ENCODE measurements at regions not wholly inside any gene's neighbourhood (a gene's known extent, or its start where the extent isn't known, plus 50 kb on each side); places are given as distances from the start of the nearest gene placed in this dataset.

DNA sequence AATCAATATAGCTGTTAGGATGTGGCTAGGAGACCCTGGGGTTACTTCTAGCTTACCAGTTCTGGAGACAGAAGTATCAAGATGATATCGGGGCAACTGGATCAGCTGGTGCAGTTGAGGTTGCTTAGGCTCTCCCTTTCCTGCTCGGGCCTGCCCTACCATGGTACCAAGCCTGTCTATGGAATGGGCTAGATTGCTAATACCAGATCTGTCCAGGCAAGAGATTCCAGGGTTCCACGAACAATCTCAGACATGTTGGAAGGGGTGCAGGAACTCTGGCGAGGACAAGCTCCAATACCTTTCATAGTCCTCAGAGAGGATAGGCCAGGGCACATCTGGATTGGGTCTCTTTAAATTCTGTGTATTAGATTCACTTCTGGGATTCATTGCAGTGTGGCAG, 53.8 kb downstream of the ADM start:
- no peak for DNase-seq

DNA sequence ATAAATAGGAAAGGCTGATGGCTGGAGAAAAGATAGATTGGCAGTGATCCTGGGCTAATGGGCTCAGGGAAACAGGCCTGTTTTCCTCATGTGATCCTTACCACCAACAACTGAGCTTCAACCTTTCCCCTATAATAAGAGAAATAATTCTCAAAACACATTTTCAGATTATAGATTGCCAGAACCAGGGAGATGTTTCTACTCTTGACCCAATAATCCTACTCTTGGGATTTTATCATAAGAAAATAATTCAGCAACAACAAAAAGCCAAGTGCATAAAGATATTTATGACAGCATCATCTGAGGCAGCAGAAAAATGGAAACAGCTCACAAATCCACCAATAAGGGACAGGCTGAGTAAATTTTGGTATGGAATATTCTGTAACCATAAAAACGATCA, 54.3 kb downstream of the ADM start:
- no peak for DNase-seq

- no peak for DNase-seq
Observed at GRCh38 chr11:10360835-10361234, 56.0 kb downstream of the ADM start.

DNA sequence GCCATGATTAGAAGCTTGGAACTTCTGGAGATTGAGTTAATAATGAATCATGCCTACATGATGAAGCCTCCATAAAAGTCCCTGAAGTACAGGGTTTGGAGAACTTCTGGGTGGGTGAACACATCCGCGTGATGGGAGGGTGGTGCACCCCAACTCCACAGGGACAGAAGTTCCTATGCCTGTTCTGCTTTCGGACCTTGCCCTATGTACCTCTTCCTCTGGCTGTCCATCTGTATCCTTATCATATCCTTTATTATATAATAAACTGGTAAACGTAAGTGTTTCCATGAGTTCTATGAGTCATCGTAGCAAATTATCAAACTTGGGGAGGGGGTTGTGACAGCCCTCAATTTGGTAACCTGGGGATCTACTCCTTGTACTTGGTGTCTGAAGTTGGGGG, 60.2 kb downstream of the ADM start:
- DNase-seq = no peak

DNA sequence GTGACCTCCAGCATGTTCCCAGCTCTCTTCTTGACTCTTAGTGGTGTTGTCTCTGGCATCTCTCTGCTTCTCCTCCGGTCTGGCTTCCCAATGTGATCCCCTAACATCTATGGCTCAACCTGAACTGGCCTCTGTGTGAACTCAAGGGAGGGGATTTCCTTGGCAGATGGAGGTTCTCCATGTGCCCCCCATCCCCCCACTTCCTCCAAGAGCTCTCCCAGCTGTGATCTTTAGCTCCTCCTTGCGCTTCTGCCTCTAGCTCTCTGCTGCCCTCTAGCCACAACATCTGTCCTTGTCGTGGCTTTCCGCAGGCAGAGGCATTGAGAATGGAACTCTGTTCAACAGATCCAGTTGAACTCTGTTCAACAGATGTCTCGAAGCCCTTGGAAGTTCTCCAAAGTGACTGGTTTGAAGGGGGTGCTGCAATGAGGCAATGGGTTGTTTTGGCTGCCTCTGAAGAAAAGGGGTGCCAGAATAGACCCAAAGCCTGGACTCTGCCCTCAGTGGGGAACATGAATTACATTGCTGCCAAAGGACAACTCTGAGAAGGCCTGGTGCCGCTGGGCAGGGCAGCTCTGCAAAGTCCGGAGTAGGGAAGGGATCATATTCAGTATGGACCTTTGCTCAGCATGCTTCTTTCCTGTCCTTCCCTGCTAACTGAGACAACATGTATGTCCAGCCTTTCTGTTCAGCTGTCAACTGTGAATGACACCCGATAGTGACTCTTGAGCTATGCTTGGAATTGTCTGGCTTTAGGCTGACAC, 61.9 kb downstream of the ADM start:
- DNase-seq = peak; percentile 38

GRCh38 chr11:10371926-10372641, 67.2 kb downstream of the ADM start:
- no peak for DNase-seq

- DNase-seq = no peak
Observed at GRCh38 chr11:10373340-10373739, 68.5 kb downstream of the ADM start.

DNA sequence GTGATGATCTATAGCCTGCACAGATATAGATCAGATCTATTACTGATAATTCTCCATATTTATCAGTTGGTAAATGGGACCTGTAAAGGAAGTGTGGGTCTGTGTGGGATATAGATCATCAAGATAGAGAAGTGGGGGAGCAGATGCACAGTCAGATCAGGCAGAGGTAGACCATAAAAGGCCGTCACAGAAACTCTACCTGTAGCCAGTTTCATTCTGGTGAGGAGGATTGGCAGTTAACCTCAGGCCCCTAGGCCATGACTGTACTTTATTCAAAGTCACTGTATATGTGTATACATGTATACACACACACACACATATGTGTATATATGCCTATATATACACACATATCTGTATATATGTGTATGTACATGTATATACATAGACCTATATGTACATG, 69.1 kb downstream of the ADM start:
- DNase-seq = no peak

- DNase-seq = no peak
Observed at GRCh38 chr11:10374386-10374785, 69.5 kb downstream of the ADM start.

- no peak for DNase-seq
Observed at GRCh38 chr11:10375280-10375971, 70.6 kb downstream of the ADM start.

DNA sequence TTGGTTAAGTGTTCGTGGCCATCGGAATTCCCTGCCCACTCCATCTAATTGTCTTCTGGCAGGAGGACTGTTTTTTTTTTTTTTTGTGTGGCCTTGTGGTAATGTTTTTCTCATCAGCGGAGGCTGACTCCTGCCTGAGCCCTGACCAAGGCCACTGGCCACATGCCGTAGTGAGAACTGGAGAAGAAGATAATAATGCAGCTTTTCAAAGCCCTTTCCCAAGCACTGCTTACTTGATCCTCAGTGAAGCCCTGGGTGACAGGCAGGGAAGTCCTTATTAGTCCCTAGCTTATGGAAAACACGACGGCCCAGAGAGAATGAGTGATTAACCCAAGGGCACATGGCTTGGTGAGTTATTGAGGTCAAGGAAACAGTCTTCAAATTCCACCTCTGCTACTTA, 71.2 kb downstream of the ADM start:
- no peak for DNase-seq

- no peak for DNase-seq
Observed at GRCh38 chr11:10377183-10377582, 72.3 kb downstream of the ADM start.

GRCh38 chr11:10378362-10378761, 73.5 kb downstream of the ADM start:
- no peak for DNase-seq

GRCh38 chr11:10379022-10379421, 74.1 kb downstream of the ADM start:
- no peak for DNase-seq

GRCh38 chr11:10379426-10379825, 74.6 kb downstream of the ADM start:
- DNase-seq = no peak

GRCh38 chr11:10379871-10380568, 75.0 kb upstream of the AMPD3 start:
- no peak for DNase-seq

DNA sequence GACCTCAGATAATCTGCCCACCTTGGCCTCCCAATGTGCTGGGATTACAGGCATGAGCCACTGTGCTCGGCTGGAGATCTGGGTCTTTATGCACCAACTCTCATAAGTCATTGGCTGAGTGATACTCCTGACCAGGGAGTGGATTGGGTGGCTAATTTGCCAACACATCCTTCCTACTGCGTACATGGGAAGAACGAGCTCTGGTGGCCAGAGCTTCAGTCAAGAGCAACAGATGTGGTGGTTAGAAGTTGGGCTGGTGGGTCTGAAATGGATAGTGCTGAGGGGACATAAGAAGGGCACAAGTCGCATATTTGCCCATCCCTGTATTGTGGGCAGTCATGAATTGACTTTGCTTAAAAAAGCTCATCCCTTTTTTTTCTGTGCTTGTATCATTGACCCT, 74.1 kb upstream of the AMPD3 start:
- no peak for DNase-seq

GRCh38 chr11:10381736-10382135, 73.3 kb upstream of the AMPD3 start:
- no peak for DNase-seq

DNA sequence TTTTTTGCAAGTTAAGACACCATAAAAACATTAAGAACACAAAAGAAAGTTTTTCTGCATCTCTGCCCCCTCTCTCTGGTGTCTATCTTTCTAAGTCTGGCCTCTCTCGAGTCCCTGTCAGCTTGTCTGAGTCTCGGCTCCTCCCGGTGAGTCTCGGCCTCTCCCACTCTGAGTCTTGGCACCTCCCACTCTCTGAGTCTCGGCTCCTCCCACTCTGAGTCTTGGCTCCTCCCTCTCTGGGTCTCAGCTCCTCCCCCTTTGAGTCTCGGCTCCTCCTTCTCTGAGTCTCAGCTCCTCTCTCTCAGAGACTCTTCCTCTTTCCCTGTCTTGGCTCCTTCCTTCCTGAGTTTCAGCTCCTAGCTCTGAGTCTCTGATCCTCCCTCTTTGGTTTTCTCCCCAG, 72.5 kb upstream of the AMPD3 start:
- DNase-seq = no peak

DNA sequence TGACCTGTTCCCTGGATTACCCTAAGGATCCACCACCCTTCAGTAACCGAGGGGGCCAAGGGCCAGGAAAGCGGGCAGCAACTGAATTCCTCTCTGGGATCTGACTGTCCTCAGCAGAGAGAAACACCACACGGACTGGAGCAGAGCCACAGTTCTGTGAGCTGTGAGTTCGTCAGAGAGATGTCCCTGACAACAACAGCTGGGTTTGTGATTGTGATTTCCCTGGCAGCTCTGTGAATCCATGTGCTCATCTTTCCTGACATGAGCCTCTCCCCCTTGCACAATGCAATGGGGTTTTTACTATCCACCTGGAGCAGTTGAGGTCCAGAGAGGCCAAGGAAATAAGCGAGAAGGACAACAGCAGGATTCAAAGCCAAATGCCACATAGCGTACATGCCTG, 69.4 kb upstream of the AMPD3 start:
- DNase-seq = no peak

DNA sequence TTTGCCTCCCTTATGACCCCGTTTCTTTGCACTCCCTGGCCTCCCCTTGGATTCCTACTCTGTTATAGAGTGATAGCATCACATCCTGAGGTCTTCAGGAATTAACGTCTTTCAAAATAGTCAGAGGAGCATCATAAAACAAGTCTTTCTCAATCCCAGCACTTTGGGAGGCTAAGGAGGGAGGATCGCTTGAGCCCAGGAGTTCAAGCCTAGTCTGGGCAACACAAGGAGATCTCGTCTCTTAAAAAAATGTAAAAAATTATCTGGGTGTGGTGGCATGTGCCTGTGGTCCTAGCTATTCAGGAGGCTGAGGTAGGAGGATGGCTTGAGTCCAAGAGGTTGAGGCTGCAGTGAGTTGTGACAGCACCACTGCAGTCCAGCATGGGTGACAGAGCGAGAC, 68.7 kb upstream of the AMPD3 start:
- no peak for DNase-seq

DNA sequence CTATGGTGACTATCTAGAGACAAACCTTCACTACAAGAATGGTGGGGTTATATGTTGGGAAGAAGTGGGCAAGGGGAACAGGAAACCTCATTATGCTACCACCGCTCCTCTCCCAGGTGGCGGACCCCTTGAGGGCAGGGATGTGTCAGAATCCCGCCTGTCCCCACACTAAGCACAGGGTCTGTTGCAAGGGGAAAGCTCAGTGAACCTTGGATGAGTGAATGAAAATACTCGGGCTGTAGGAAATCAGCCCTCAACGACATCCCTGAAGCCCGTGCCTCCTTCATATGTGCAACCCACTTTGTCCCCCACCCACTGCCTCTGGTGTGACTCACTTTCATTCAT, 68.2 kb upstream of the AMPD3 start:
- no peak for DNase-seq

DNA sequence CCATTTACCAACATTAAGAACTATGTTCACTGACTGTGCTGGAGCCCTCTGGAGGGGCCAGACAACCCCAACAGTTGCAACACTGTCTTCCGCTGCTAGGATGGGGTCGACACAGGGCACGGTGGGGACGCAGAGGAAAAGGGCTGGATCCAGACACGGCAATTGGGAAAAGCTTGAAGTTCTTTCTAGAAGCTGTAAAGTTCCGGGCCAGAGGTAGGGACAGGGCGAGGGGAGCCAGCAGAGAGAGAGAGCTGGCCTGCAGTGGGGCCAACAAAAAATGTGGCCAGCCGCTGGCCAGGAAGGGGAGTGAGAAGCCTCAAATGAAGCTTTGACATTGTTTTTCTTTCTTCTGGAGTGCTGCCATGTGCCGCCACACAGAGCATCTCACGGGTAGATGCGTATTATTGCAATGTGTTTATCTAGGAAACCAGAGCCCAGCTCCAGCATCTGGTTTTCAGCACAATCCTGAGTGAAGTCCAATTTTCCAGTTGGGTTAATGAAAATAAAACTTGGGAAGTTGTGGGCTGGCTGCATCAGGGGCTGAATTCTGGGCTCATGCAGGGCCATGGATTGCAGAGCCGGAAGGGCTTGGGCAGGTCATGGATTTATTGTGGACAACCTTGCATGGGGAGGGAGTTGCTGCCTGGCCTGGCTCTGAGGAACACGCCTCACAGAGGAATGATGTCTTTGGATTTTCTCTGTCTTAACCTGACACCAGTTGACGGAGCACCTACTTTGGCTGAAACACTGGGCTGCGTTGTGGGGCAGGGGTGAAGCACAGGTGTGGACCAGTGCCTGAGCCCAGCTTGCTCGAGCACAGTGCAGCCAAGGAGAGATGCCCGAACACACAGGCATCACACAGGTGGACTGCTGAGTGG, 67.6 kb upstream of the AMPD3 start:
- DNase-seq = no peak

Data from NCI-H1694 (cell line).